IPS-18a (cell line): ENCODE measurements at regions not wholly inside any gene's neighbourhood (a gene's known extent, or its start where the extent isn't known, plus 50 kb on each side); places are given as distances from the start of the nearest gene placed in this dataset.

Experiments
- H3K27ac ChIP-seq: one replicate; pipeline ENCODE4 v1.5.1; 2013; ENCODE audit warnings: low read length
- H3K27me3 ChIP-seq: one replicate; pipeline ENCODE4 v1.6.1; 2013; ENCODE audit warnings: mild to moderate bottlenecking, low read length; ENCODE audit not compliant: control insufficient read depth, insufficient read depth
- H3K36me3 ChIP-seq: one replicate; pipeline ENCODE4 v1.6.1; 2013; ENCODE audit warnings: low read depth, low read length; ENCODE audit not compliant: control insufficient read depth
- H3K4me1 ChIP-seq: one replicate; pipeline ENCODE4 v1.6.1; 2013; ENCODE audit warnings: low read depth, low read length; ENCODE audit not compliant: control insufficient read depth
- H3K4me3 ChIP-seq: one replicate; pipeline ENCODE4 v1.5.1; 2013; ENCODE audit warnings: low read length
- H3K9ac ChIP-seq: one replicate; pipeline ENCODE4 v1.6.1; 2013; ENCODE audit warnings: mild to moderate bottlenecking, low read length, moderate library complexity
- H3K9me3 ChIP-seq: one replicate; pipeline ENCODE4 v1.6.1; 2013; ENCODE audit warnings: low read depth, low read length; ENCODE audit not compliant: control insufficient read depth

GRCh38 chr18:37997695-37998094, 432.1 kb upstream of the CELF4 start:
- H3K27ac ChIP-seq, result no peak overlapping the region
- no peak overlapping the region for H3K9ac ChIP-seq
- H3K4me3 ChIP-seq, result no peak overlapping the region
- peaks cover 5% of the 10 kb centered on the region for H3K4me1 ChIP-seq
- H3K27me3 ChIP-seq, result no peaks in the 10 kb centered on the region
- no peaks in the 10 kb centered on the region for H3K9me3 ChIP-seq
- no peaks in the 10 kb centered on the region for H3K36me3 ChIP-seq

- H3K27ac ChIP-seq, result no peak overlapping the region
- H3K9me3 ChIP-seq, result no peaks in the 10 kb centered on the region
- no peaks in the 10 kb centered on the region for H3K36me3 ChIP-seq
- no peaks in the 10 kb centered on the region for H3K27me3 ChIP-seq
- H3K4me3 ChIP-seq, result no peak overlapping the region
- H3K4me1 ChIP-seq, result peaks cover 10% of the 10 kb centered on the region
- H3K9ac ChIP-seq, result no peak overlapping the region
Measured at GRCh38 chr18:37987901-37988300, 422.3 kb upstream of the CELF4 start.

GRCh38 chr18:37986665-37987064, 421.1 kb upstream of the CELF4 start:
- Histone ChIP-seq H3K9ac (no peak overlapping the region), H3K27me3 (no peaks in the 10 kb centered on the region), H3K4me1 (peaks cover 10% of the 10 kb centered on the region), H3K36me3 (no peaks in the 10 kb centered on the region), H3K4me3 (no peak overlapping the region), H3K9me3 (no peaks in the 10 kb centered on the region), H3K27ac (no peak overlapping the region)

- Histone ChIP-seq H3K27ac (no peak overlapping the region), H3K4me1 (peaks cover 10% of the 10 kb centered on the region), H3K4me3 (no peak overlapping the region), H3K36me3 (no peaks in the 10 kb centered on the region), H3K9me3 (no peaks in the 10 kb centered on the region), H3K9ac (no peak overlapping the region), H3K27me3 (no peaks in the 10 kb centered on the region)
Measured at GRCh38 chr18:37985126-37985525, 419.5 kb upstream of the CELF4 start.

GRCh38 chr18:37980556-37980955, 415.0 kb upstream of the CELF4 start:
- Histone ChIP-seq H3K4me3 (no peak overlapping the region), H3K4me1 (peaks cover 8% of the 10 kb centered on the region), H3K36me3 (no peaks in the 10 kb centered on the region), H3K27me3 (no peaks in the 10 kb centered on the region), H3K27ac (no peak overlapping the region), H3K9ac (no peak overlapping the region), H3K9me3 (no peaks in the 10 kb centered on the region)

GRCh38 chr18:37975446-37975845, 409.8 kb upstream of the CELF4 start:
- Histone ChIP-seq H3K27ac (no peak overlapping the region), H3K36me3 (no peaks in the 10 kb centered on the region)

GRCh38 chr18:37967261-37967660, 401.7 kb upstream of the CELF4 start:
- Histone ChIP-seq H3K4me3 (no peak overlapping the region), H3K27ac (no peak overlapping the region), H3K4me1 (no peaks in the 10 kb centered on the region), H3K9me3 (no peaks in the 10 kb centered on the region), H3K36me3 (no peaks in the 10 kb centered on the region), H3K9ac (no peak overlapping the region), H3K27me3 (no peaks in the 10 kb centered on the region)

More at GRCh38 chr18:37975446-37975845, 409.8 kb upstream of the CELF4 start:
- no peaks in the 10 kb centered on the region for H3K27me3 ChIP-seq
- no peak overlapping the region for H3K4me3 ChIP-seq
- H3K9me3 ChIP-seq, result no peaks in the 10 kb centered on the region
- no peaks in the 10 kb centered on the region for H3K4me1 ChIP-seq
- no peak overlapping the region for H3K9ac ChIP-seq

- H3K27ac ChIP-seq, result no peak overlapping the region
- no peaks in the 10 kb centered on the region for H3K27me3 ChIP-seq
- no peaks in the 10 kb centered on the region for H3K4me1 ChIP-seq
- H3K9me3 ChIP-seq, result no peaks in the 10 kb centered on the region
- H3K9ac ChIP-seq, result no peak overlapping the region
- no peaks in the 10 kb centered on the region for H3K36me3 ChIP-seq
- no peak overlapping the region for H3K4me3 ChIP-seq
Measured at GRCh38 chr18:37965572-37965970, 400.0 kb upstream of the CELF4 start.

GRCh38 chr18:37964885-37965571, 399.4 kb upstream of the CELF4 start:
- H3K4me3 ChIP-seq, result no peak overlapping the region

GRCh38 chr18:37963837-37964236, 398.2 kb upstream of the CELF4 start:
- Histone ChIP-seq H3K27ac (no peak overlapping the region), H3K9ac (no peak overlapping the region), H3K4me3 (no peak overlapping the region), H3K27me3 (no peaks in the 10 kb centered on the region), H3K36me3 (no peaks in the 10 kb centered on the region), H3K4me1 (no peaks in the 10 kb centered on the region), H3K9me3 (no peaks in the 10 kb centered on the region)

More at GRCh38 chr18:37964885-37965571, 399.4 kb upstream of the CELF4 start:
- H3K27ac ChIP-seq, result no peak overlapping the region
- H3K9ac ChIP-seq, result no peak overlapping the region
- no peaks in the 10 kb centered on the region for H3K4me1 ChIP-seq
- no peaks in the 10 kb centered on the region for H3K27me3 ChIP-seq
- no peaks in the 10 kb centered on the region for H3K9me3 ChIP-seq
- H3K36me3 ChIP-seq, result no peaks in the 10 kb centered on the region

- H3K27me3 ChIP-seq, result no peaks in the 10 kb centered on the region
- H3K36me3 ChIP-seq, result no peaks in the 10 kb centered on the region
- no peaks in the 10 kb centered on the region for H3K9me3 ChIP-seq
- H3K27ac ChIP-seq, result no peak overlapping the region
- H3K4me1 ChIP-seq, result no peaks in the 10 kb centered on the region
- H3K9ac ChIP-seq, result no peak overlapping the region
- no peak overlapping the region for H3K4me3 ChIP-seq
Measured at GRCh38 chr18:37962316-37962966, 396.8 kb upstream of the CELF4 start.

- H3K9me3 ChIP-seq, result no peaks in the 10 kb centered on the region
- no peak overlapping the region for H3K27ac ChIP-seq
- no peak overlapping the region for H3K9ac ChIP-seq
- H3K27me3 ChIP-seq, result no peaks in the 10 kb centered on the region
- H3K4me1 ChIP-seq, result no peaks in the 10 kb centered on the region
- no peaks in the 10 kb centered on the region for H3K36me3 ChIP-seq
- H3K4me3 ChIP-seq, result no peak overlapping the region
Measured at GRCh38 chr18:37958499-37958898, 392.9 kb upstream of the CELF4 start.
